Glutamatergic neuron (in vitro differentiated cells): ENCODE measurements at regions not wholly inside any gene's neighbourhood (a gene's known extent, or its start where the extent isn't known, plus 50 kb on each side); places are given as distances from the start of the nearest gene placed in this dataset.
"Not testable (repeated sequence)": the region's sequence is repeated elsewhere in the genome, so short reads cannot be mapped to it uniquely, and the experiment has no call there.

ENCODE experiments used
- DNase-seq: peaks from one replicate; pipeline ENCODE4 v3.0.0; 2022
- H3K27ac Mint-ChIP-seq: one replicate; pipeline ENCODE4 v1.8.0; 2020; ENCODE audit warnings: mild to moderate bottlenecking, mixed read lengths, inconsistent platforms; ENCODE audit not compliant: unreplicated experiment
- H3K27me3 Mint-ChIP-seq: one replicate; pipeline ENCODE4 v1.8.0; 2020; ENCODE audit warnings: mild to moderate bottlenecking, moderate library complexity, mixed read lengths, inconsistent platforms; ENCODE audit not compliant: unreplicated experiment
- H3K36me3 Mint-ChIP-seq: one replicate; pipeline ENCODE4 v1.8.0; 2020; ENCODE audit warnings: mild to moderate bottlenecking, mixed read lengths, inconsistent platforms; ENCODE audit not compliant: unreplicated experiment
- H3K4me1 Mint-ChIP-seq: one replicate; pipeline ENCODE4 v1.8.0; 2020; ENCODE audit warnings: mild to moderate bottlenecking, low read depth, mixed read lengths, inconsistent platforms; ENCODE audit not compliant: unreplicated experiment
- H3K4me3 Mint-ChIP-seq: one replicate; pipeline ENCODE4 v1.8.0; 2020; ENCODE audit warnings: mild to moderate bottlenecking, mixed read lengths, inconsistent platforms; ENCODE audit not compliant: unreplicated experiment
- H3K9me3 Mint-ChIP-seq: one replicate; pipeline ENCODE4 v1.8.0; 2020; ENCODE audit warnings: mild to moderate bottlenecking, moderate library complexity, mixed read lengths, inconsistent platforms; ENCODE audit not compliant: unreplicated experiment
- TF ChIP-seq, protein P1 (sequence below): fragments of 200-600 bp; sonication (generic); IDR thresholded peaks from one replicate; pipeline ENCODE4 v1.5.0; 2021; ENCODE audit not compliant: partially characterized antibody, unreplicated experiment

DNA sequence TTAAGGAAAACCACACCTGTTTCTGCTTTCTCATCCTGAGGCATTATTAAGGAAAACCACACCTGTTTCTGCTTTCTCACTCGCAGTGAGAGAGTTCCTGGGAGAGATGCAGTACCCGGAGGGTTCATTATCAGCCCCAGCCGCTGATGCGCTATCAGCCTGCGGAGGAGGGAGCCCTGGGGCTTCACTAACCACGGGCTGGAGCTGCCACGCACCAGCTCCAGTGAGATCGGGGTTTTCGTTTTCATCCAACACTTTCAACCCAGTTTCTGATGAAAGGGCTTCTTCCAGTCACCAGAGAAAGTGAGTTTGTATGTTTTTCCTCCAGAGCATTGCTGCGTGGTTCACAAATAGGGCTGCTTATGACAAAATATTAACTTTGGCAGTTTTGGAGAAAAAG, 93.2 kb upstream of the PRKX start:
- no peaks in the 10 kb centered on the region for H3K36me3 Mint-ChIP-seq
- DNase-seq: no peak
- H3K9me3 Mint-ChIP-seq: no peaks in the 10 kb centered on the region
- TF ChIP-seq, protein P1, sequence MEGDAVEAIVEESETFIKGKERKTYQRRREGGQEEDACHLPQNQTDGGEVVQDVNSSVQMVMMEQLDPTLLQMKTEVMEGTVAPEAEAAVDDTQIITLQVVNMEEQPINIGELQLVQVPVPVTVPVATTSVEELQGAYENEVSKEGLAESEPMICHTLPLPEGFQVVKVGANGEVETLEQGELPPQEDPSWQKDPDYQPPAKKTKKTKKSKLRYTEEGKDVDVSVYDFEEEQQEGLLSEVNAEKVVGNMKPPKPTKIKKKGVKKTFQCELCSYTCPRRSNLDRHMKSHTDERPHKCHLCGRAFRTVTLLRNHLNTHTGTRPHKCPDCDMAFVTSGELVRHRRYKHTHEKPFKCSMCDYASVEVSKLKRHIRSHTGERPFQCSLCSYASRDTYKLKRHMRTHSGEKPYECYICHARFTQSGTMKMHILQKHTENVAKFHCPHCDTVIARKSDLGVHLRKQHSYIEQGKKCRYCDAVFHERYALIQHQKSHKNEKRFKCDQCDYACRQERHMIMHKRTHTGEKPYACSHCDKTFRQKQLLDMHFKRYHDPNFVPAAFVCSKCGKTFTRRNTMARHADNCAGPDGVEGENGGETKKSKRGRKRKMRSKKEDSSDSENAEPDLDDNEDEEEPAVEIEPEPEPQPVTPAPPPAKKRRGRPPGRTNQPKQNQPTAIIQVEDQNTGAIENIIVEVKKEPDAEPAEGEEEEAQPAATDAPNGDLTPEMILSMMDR: no peak
- H3K4me1 Mint-ChIP-seq: peaks cover 4% of the 10 kb centered on the region
- no peak overlapping the region for H3K4me3 Mint-ChIP-seq
- H3K27ac Mint-ChIP-seq: no peak overlapping the region
- no peaks in the 10 kb centered on the region for H3K27me3 Mint-ChIP-seq

DNA sequence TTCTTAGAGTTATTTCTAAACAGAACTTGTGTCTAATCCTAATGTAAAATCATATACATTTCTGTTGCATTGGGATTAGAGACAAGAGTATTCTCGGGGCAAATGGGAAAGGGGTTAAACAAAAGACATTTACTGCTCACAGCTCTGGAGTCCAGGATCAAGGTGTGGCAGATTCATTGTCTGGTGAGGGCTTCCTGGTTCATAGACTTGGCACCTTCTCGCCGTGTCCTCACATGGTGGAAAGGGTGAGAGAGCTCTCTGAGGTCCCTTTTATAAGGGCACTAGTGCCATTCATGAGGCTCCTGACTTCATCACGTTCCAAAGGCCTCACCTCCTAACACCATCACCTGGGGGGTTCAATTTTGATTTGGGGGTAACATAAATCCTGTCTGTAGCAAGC, 90.3 kb upstream of the PRKX start:
- no peak for DNase-seq
- H3K27me3 Mint-ChIP-seq: no peaks in the 10 kb centered on the region
- no peaks in the 10 kb centered on the region for H3K36me3 Mint-ChIP-seq
- no peak overlapping the region for H3K4me3 Mint-ChIP-seq
- no peaks in the 10 kb centered on the region for H3K4me1 Mint-ChIP-seq
- TF ChIP-seq, protein P1: no peak
- H3K9me3 Mint-ChIP-seq: no peaks in the 10 kb centered on the region
- H3K27ac Mint-ChIP-seq: no peak overlapping the region

DNA sequence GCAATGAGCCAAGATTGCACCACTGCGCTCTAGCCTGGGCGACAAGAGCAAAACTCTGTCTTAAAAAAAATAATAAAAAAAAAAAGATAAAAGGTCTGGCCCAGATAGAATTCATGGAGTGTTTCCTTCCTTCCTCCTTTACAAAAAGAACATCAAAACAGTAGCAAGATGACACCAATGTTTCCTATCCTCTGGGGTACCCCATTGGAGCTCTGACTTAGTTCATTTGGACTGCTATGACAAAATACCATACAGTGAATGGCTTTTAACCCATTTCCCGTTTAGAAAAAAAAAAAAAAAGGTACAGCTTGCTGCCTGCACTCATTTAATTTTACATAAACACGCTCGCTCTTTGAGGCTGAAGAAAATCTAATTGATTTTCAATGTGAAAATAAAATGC, 89.9 kb upstream of the PRKX start:
- Mint-ChIP-seq H3K4me3 (no peak overlapping the region), H3K27ac (no peak overlapping the region), H3K36me3 (no peaks in the 10 kb centered on the region), H3K4me1 (no peaks in the 10 kb centered on the region), H3K27me3 (no peaks in the 10 kb centered on the region), H3K9me3 (no peaks in the 10 kb centered on the region)
- TF ChIP-seq, protein P1: no peak
- no peak for DNase-seq

DNA sequence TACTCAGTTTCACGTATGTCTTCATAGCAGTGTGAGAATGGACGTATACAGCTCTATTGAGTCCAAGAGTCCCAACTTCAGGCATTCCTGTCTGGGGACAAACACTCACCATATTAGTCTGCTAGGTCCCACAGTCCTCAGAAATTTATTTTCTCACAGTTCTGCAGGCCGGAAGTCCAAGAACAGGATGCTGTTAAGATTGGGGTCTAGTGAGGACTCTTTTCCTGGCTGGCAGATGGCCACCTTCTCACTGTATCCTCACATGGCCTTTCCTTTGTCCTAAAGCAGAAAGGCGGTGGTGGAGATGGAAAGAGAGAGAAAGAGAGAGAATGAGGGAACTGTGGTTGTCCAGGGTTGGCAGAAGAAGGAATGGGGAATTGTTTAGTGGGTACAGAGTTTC, 82.0 kb upstream of the PRKX start:
- not testable (repeated sequence) for H3K4me1 Mint-ChIP-seq, H3K4me3 Mint-ChIP-seq, H3K9me3 Mint-ChIP-seq, DNase-seq, H3K36me3 Mint-ChIP-seq, H3K27ac Mint-ChIP-seq, H3K27me3 Mint-ChIP-seq

DNA sequence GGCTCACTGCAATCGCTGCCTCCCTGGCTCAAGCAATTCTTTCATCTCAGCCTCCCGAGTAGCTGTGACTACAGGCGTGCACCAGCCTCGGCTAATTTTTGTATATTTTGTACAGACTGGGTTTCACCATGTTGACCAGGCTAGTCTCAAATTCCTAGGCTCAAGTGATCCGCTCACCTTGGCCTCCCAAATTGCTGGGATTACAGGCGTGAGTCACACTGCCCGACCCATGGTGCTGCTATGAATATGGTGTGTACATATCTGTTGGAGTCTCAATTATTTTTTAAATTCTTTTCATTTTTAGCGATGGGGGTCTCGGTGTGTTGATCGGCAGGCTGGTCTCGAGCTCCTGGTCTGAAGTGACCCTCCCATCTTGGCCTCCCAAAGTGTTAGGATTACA, 78.0 kb upstream of the PRKX start:
- Mint-ChIP-seq H3K9me3 (peaks cover 1% of the 10 kb centered on the region), H3K4me1 (peaks cover 2% of the 10 kb centered on the region), H3K4me3 (no peak overlapping the region), H3K27me3 (no peaks in the 10 kb centered on the region), H3K27ac (no peak overlapping the region), H3K36me3 (no peaks in the 10 kb centered on the region)
- TF ChIP-seq, protein P1: no peak
- no peak for DNase-seq
